Caco-2 (cell line): ENCODE measurements at regions not wholly inside any gene's neighbourhood (a gene's known extent, or its start where the extent isn't known, plus 50 kb on each side); places are given as distances from the start of the nearest gene placed in this dataset.

Experiments
- BruUV-seq: library from RNA; stranded (reverse); fragments of 400-500 nt; replicated peaks from 2 replicates; lab custom pipeline; 2021; lab: Mats Ljungman, UMichigan
- CTCF ChIA-PET: fragments of 300-600 bp; sonication (Branson Sonifier 250); formaldehyde crosslinking; loops from one replicate; lab custom pipeline; 2022; ENCODE audit warnings: antibody characterized with exemption; lab: Charles Lee
- POLR2A ChIA-PET: fragments of 300-600 bp; sonication (Branson Sonifier 250); formaldehyde crosslinking; loops from one replicate; lab custom pipeline; 2022; ENCODE audit warnings: antibody characterized with exemption; lab: Charles Lee
- DNase-seq, 2 experiments: peaks; one replicate each; pipeline versions ENCODE4 v3.0.0 to v3.0.0-alpha.2; 2020 to 2022
- H3K27me3 ChIP-seq: replicated peaks from 2 replicates; pipeline ENCODE4 v1.6.0; 2011; ENCODE audit warnings: low read length; ENCODE audit not compliant: control insufficient read depth, insufficient read depth
- H3K36me3 ChIP-seq: 2 replicates; pipeline ENCODE4 v1.5.1; 2011; ENCODE audit warnings: low read length; ENCODE audit not compliant: control insufficient read depth, insufficient read depth
- H3K4me1 ChIP-seq: fragments of 250-450 bp; sonication (Bioruptor Pico); 2 replicates; pipeline ENCODE4 v1.5.1; 2020; ENCODE audit warnings: mild to moderate bottlenecking
- H3K4me3 ChIP-seq: 2 replicates; pipeline ENCODE4 v1.5.1; 2011; ENCODE audit warnings: low read depth, mild to moderate bottlenecking, control low read depth, low read length
- H3K9me3 ChIP-seq: fragments of 250-450 bp; sonication (Bioruptor Pico); 2 replicates; pipeline ENCODE4 v1.5.1; 2020; ENCODE audit warnings: mild to moderate bottlenecking, moderate library complexity
- H3K27ac Mint-ChIP-seq: one replicate; pipeline ENCODE4 v1.8.0; 2022; ENCODE audit warnings: mixed read lengths; ENCODE audit not compliant: unreplicated experiment
- H3K27me3 Mint-ChIP-seq: one replicate; pipeline ENCODE4 v1.8.0; 2022; ENCODE audit warnings: mixed read lengths; ENCODE audit not compliant: insufficient read depth, unreplicated experiment
- H3K36me3 Mint-ChIP-seq: one replicate; pipeline ENCODE4 v1.8.0; 2022; ENCODE audit warnings: mild to moderate bottlenecking, mixed read lengths; ENCODE audit not compliant: insufficient read depth, unreplicated experiment
- H3K4me1 Mint-ChIP-seq: one replicate; pipeline ENCODE4 v1.8.0; 2022; ENCODE audit warnings: low read depth, mixed read lengths; ENCODE audit not compliant: unreplicated experiment
- H3K4me3 Mint-ChIP-seq: one replicate; pipeline ENCODE4 v1.8.0; 2022; ENCODE audit warnings: mild to moderate bottlenecking, moderate library complexity, mixed read lengths; ENCODE audit not compliant: unreplicated experiment
- H3K9me3 Mint-ChIP-seq: one replicate; pipeline ENCODE4 v1.8.0; 2022; ENCODE audit warnings: mixed read lengths; ENCODE audit not compliant: unreplicated experiment
- intact Hi-C: fragments of 100-400 bp; cut with micrococcal nuclease; formaldehyde crosslinking; loops from one replicate; pipeline ENCODE4 v1.10.0; 2022; ENCODE audit not compliant: unreplicated experiment
- TF ChIP-seq, protein P1 (sequence below), 2 experiments: fragments of 200-600 bp in 1 of 2; IDR thresholded peaks; 1 replicate in 1 of 2; 2 replicates in 1 of 2; pipeline versions ENCODE4 v1.5.1 to v1.8.0; 2011 to 2022; ENCODE audit warnings: antibody characterized with exemption in 1 of 2, control low read depth in 1 of 2, inconsistent platforms in 1 of 2, low read depth in 1 of 2, low read length in 1 of 2, mild to moderate bottlenecking in 1 of 2, moderate library complexity in 1 of 2; ENCODE audit not compliant: insufficient read depth in 1 of 2, severe bottlenecking in 1 of 2, unreplicated experiment in 1 of 2

DNA sequence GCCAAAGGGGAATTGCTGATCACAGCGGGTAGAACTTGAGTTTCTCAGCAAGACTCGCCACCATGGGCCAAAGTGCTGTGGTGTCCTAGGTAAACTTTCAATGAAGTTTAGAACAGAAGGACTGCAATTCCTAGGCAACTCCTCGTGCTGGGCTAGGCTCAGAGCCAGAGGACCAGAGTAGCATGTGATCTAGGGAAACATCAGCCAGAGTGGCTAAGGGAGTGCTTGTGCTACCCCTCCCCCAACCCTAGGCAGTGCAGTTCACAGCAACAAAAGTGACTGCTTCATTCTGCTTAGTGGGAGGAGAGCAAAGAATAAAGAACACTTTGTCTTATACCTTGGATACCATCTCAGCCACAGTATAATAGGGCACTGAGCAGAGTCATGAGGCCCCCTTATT, 1658.6 kb upstream of the MIR17HG start:
- H3K9me3 ChIP-seq, result no peaks in the 10 kb centered on the region
- no peaks in the 10 kb centered on the region for H3K9me3 Mint-ChIP-seq
- ChIA-PET CTCF (no interaction called here), POLR2A (no interaction called here)
- no TSS peak for BruUV-seq
- H3K36me3 Mint-ChIP-seq, result no peaks in the 10 kb centered on the region
- no peak overlapping the region for H3K4me3 Mint-ChIP-seq
- TF ChIP-seq, protein P1, sequence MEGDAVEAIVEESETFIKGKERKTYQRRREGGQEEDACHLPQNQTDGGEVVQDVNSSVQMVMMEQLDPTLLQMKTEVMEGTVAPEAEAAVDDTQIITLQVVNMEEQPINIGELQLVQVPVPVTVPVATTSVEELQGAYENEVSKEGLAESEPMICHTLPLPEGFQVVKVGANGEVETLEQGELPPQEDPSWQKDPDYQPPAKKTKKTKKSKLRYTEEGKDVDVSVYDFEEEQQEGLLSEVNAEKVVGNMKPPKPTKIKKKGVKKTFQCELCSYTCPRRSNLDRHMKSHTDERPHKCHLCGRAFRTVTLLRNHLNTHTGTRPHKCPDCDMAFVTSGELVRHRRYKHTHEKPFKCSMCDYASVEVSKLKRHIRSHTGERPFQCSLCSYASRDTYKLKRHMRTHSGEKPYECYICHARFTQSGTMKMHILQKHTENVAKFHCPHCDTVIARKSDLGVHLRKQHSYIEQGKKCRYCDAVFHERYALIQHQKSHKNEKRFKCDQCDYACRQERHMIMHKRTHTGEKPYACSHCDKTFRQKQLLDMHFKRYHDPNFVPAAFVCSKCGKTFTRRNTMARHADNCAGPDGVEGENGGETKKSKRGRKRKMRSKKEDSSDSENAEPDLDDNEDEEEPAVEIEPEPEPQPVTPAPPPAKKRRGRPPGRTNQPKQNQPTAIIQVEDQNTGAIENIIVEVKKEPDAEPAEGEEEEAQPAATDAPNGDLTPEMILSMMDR (IDR thresholded peaks at IDR 0.05; ENCODE audit: insufficient read depth in 1 of 2, low read depth in 1 of 2, low read length in 1 of 2, severe bottlenecking in 1 of 2, unreplicated experiment in 1 of 2), result no peak
- H3K36me3 ChIP-seq, result no peaks in the 10 kb centered on the region
- intact Hi-C loops, result no loop called here
- H3K4me1 Mint-ChIP-seq, result no peaks in the 10 kb centered on the region
- DNase-seq, result no peak
- H3K4me1 ChIP-seq, result no peaks in the 10 kb centered on the region
- no peak overlapping the region for H3K27ac Mint-ChIP-seq
- no peaks in the 10 kb centered on the region for H3K27me3 ChIP-seq
- no peak overlapping the region for H3K4me3 ChIP-seq
- no peaks in the 10 kb centered on the region for H3K27me3 Mint-ChIP-seq

DNA sequence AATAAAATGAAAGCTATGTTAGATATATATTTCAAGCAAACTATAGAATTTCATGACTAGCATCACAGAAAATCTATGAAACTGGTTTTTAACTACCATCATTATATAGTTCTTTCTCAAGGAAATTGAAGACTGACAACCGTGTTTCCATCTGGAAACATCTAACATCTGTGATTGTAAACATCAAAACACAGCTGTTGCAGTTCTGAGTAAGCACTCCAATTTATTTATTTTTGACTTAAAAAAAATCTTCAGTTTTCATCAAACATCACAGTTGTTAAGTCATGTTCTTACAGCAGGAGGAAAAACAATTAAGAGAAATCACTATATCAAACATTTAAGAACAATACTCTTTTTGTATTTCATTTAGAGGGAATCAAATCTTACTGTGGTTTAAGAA, 1653.0 kb upstream of the MIR17HG start:
- intact Hi-C loops, result loop anchor here (2.0 to 10.0 kb wide), 3 partner anchors 420 to 1626 kb away; no protein-coding TSS in a partner anchor
- no TSS peak for BruUV-seq
- Histone ChIP-seq H3K27me3 (no peaks in the 10 kb centered on the region), H3K9me3 (no peaks in the 10 kb centered on the region), H3K4me3 (no peak overlapping the region), H3K36me3 (no peaks in the 10 kb centered on the region), H3K4me1 (no peaks in the 10 kb centered on the region)
- ChIA-PET CTCF (no interaction called here), POLR2A (no interaction called here)
- no peaks in the 10 kb centered on the region for H3K4me1 Mint-ChIP-seq
- no peak overlapping the region for H3K27ac Mint-ChIP-seq
- H3K36me3 Mint-ChIP-seq, result no peaks in the 10 kb centered on the region
- no peak for DNase-seq
- no peak overlapping the region for H3K4me3 Mint-ChIP-seq
- TF ChIP-seq, protein P1 (IDR thresholded peaks at IDR 0.05; ENCODE audit: insufficient read depth in 1 of 2, low read depth in 1 of 2, low read length in 1 of 2, severe bottlenecking in 1 of 2, unreplicated experiment in 1 of 2), result no peak
- H3K27me3 Mint-ChIP-seq, result no peaks in the 10 kb centered on the region
- no peaks in the 10 kb centered on the region for H3K9me3 Mint-ChIP-seq

DNA sequence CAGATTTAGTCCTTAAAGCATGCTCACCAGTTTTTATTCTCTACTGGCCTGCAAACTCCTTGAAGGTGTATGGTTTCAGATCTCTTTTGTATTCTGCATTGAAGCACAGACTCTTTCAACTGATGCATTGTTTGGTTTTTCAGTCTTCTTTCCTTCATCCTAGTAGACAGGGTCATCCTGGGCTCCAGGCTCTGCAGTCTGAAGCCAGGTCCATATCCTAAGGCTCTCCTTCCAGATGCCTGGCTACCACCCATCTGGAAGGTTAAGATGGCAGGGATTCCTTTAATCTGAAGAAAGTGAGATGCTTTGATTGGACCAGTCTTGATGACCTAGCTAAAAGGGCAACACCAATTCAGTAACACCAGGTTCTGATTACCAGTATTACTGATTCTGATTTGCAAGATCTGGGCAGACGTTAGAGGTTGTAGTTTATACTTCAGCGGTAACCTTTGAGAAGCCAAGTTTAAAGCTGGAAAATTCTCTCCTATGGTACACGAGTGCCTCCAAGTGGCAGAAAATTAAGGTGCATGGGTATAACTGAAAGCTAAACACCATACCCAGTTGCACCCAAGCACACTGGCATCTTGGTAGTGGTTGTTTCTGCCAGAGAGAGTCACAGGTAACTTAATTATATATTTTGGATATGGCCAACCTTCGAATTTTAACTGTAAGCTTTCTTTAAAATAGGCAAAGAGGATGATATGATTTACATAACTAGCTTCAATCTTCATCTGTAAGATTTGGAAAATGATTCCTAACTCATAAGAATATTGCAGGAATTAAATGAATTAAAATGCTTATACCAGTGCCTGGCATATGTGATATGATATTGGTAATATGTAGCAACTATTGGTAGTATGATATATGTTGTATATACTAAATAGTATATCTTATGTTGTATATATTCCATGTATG, 1651.9 kb upstream of the MIR17HG start:
- no TSS peak for BruUV-seq
- no peaks in the 10 kb centered on the region for H3K4me1 Mint-ChIP-seq
- CTCF ChIA-PET, result interaction anchor here (0.8 to 1.2 kb wide), 5 partner anchors 141 to 1627 kb away, joined by 3 to 24 read pairs (median 7); no protein-coding TSS in a partner anchor
- intact Hi-C loops, result loop anchor here (1.0 to 10.0 kb wide), 9 partner anchors 230 to 1627 kb away; no protein-coding TSS in a partner anchor
- no peaks in the 10 kb centered on the region for H3K36me3 Mint-ChIP-seq
- H3K4me3 Mint-ChIP-seq, result no peak overlapping the region
- no peak overlapping the region for H3K27ac Mint-ChIP-seq
- Histone ChIP-seq H3K36me3 (no peaks in the 10 kb centered on the region), H3K27me3 (no peaks in the 10 kb centered on the region), H3K4me3 (no peak overlapping the region), H3K9me3 (peaks cover 4% of the 10 kb centered on the region; the same call in 1 of the 2 replicates), H3K4me1 (no peaks in the 10 kb centered on the region)
- no peaks in the 10 kb centered on the region for H3K27me3 Mint-ChIP-seq
- peak; percentile 45 to 71 for DNase-seq
- TF ChIP-seq, protein P1 (IDR thresholded peaks at IDR 0.05; ENCODE audit: insufficient read depth in 1 of 2, low read depth in 1 of 2, low read length in 1 of 2, severe bottlenecking in 1 of 2, unreplicated experiment in 1 of 2), result peak; percentile 81 to 84
- POLR2A ChIA-PET, result interaction anchor here (0.5 kb wide), 1 partner anchor 211 kb away, joined by 8 read pairs; no protein-coding TSS in a partner anchor
- peaks cover 8% of the 10 kb centered on the region for H3K9me3 Mint-ChIP-seq
